ENCODE measurements at regions not wholly inside any gene's neighbourhood (a gene's known extent, or its start where the extent isn't known, plus 50 kb on each side); places are given as distances from the start of the nearest gene placed in this dataset.

- TF ChIP-seq, protein P1, sequence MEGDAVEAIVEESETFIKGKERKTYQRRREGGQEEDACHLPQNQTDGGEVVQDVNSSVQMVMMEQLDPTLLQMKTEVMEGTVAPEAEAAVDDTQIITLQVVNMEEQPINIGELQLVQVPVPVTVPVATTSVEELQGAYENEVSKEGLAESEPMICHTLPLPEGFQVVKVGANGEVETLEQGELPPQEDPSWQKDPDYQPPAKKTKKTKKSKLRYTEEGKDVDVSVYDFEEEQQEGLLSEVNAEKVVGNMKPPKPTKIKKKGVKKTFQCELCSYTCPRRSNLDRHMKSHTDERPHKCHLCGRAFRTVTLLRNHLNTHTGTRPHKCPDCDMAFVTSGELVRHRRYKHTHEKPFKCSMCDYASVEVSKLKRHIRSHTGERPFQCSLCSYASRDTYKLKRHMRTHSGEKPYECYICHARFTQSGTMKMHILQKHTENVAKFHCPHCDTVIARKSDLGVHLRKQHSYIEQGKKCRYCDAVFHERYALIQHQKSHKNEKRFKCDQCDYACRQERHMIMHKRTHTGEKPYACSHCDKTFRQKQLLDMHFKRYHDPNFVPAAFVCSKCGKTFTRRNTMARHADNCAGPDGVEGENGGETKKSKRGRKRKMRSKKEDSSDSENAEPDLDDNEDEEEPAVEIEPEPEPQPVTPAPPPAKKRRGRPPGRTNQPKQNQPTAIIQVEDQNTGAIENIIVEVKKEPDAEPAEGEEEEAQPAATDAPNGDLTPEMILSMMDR (IDR thresholded peaks at IDR 0.05; ENCODE audit: low read depth, low read length): no peak
- no peak for TF ChIP-seq EZH2phosphoT487 (IDR thresholded peaks at IDR 0.05; ENCODE audit: low read depth)
Observed at GRCh38 chr15:87758794-87759418, 497.6 kb downstream of the NTRK3 start.
